Testis (tissue), 2 donors: ENCODE measurements at regions not wholly inside any gene's neighbourhood (a gene's known extent, or its start where the extent isn't known, plus 50 kb on each side); places are given as distances from the start of the nearest gene placed in this dataset.
"Not testable (repeated sequence)": the region's sequence is repeated elsewhere in the genome, so short reads cannot be mapped to it uniquely, and the experiment has no call there.

ENCODE experiments used
- DNase-seq: peaks from one replicate; pipeline ENCODE4 v3.0.0-alpha.2; 2019
- H3K27ac ChIP-seq, 2 donors: fragments of 200-600 bp; sonication (generic); one replicate each; pipeline ENCODE4 v1.5.1; 2019
- H3K27me3 ChIP-seq: fragments of 200-600 bp; sonication (generic); one replicate; pipeline ENCODE4 v1.5.1; 2019
- H3K36me3 ChIP-seq: fragments of 200-600 bp; sonication (generic); one replicate; pipeline ENCODE4 v1.5.1; 2017; ENCODE audit warnings: low read depth; ENCODE audit errors: missing control alignments
- H3K4me1 ChIP-seq: fragments of 200-600 bp; sonication (generic); one replicate; pipeline ENCODE4 v1.5.1; 2019
- H3K4me3 ChIP-seq, 2 donors: fragments of 200-600 bp; sonication (generic); one replicate each; pipeline ENCODE4 v1.5.1; 2017 to 2019
- H3K9me3 ChIP-seq: fragments of 200-600 bp; sonication (generic); one replicate; pipeline ENCODE4 v1.5.1; 2017
- CTCF ChIP-seq, 3 experiments: fragments of 450-650 bp in 2 of 3; fragments of 200-600 bp in 1 of 3; sonication (generic) in 1 of 3; IDR thresholded peaks; one replicate each; pipeline ENCODE4 v1.5.1; 2016 to 2019; ENCODE audit warnings: antibody characterized with exemption in 3 of 3, mild to moderate bottlenecking in 2 of 3, moderate library complexity in 1 of 3
- POLR2A ChIP-seq: fragments of 450-650 bp; IDR thresholded peaks from one replicate; pipeline ENCODE4 v1.6.1; 2017; ENCODE audit warnings: antibody characterized with exemption, mild to moderate bottlenecking, moderate library complexity
- WGBS, 2 donors: methylation state at CpG; one replicate each; pipeline ENCODE4 v1.1.5; 2018; 5-methylcytosine and 5-hydroxymethylcytosine counted together
- intact Hi-C: fragments of 100-400 bp; cut with DNase I; formaldehyde crosslinking; loops from one replicate; pipeline ENCODE4 v1.15.1; 2023; ENCODE audit warnings: low total_unique reads

GRCh38 chr6:19602434-19603013 lies 234.6 kb upstream of the ID4 start:
- intact Hi-C loops: no loop called here
- Histone ChIP-seq H3K36me3 (no peaks in the 10 kb centered on the region), H3K27ac (no peak overlapping the region), H3K27me3 (no peaks in the 10 kb centered on the region), H3K4me1 (no peaks in the 10 kb centered on the region), H3K9me3 (no peaks in the 10 kb centered on the region), H3K4me3 (no peak overlapping the region)
- TF ChIP-seq CTCF (IDR thresholded peaks at IDR 0.05) (no peak), POLR2A (no peak)
- WGBS, 2 donors: 80 to 86% methylated on average over 2 of the region's 2 CpGs
- DNase-seq: no peak

- intact Hi-C loops: no loop called here
- Histone ChIP-seq H3K4me1 (no peaks in the 10 kb centered on the region), H3K9me3 (no peaks in the 10 kb centered on the region), H3K27me3 (no peaks in the 10 kb centered on the region), H3K4me3 (no peak overlapping the region), H3K27ac (no peak overlapping the region), H3K36me3 (no peaks in the 10 kb centered on the region)
- WGBS, 2 donors: 42 to 58% methylated on average over 1 of the region's 1 CpG
- TF ChIP-seq POLR2A: no peak
- no peak for TF ChIP-seq CTCF (IDR thresholded peaks at IDR 0.05)
- no peak for DNase-seq
Measured at GRCh38 chr6:19603721-19604120, 233.4 kb upstream of the ID4 start.

GRCh38 chr6:19605624-19606023 lies 231.5 kb upstream of the ID4 start:
- no peaks in the 10 kb centered on the region for H3K4me1 ChIP-seq
- TF ChIP-seq POLR2A: no peak
- no peak for TF ChIP-seq CTCF (IDR thresholded peaks at IDR 0.05)
- no peak for DNase-seq
- intact Hi-C loops: no loop called here
- no peak overlapping the region for H3K27ac ChIP-seq
- WGBS, 2 donors: 74 to 80% methylated on average over 4 to 6 of the region's 6 CpGs
- H3K4me3 ChIP-seq: no peak overlapping the region
- no peaks in the 10 kb centered on the region for H3K36me3 ChIP-seq
- H3K27me3 ChIP-seq: no peaks in the 10 kb centered on the region
- H3K9me3 ChIP-seq: no peaks in the 10 kb centered on the region

- 78 to 90% methylated on average over 1 of the region's 1 CpG for WGBS, 2 donors
- Histone ChIP-seq H3K27me3 (no peaks in the 10 kb centered on the region), H3K4me3 (no peak overlapping the region), H3K9me3 (no peaks in the 10 kb centered on the region), H3K4me1 (no peaks in the 10 kb centered on the region), H3K27ac (no peak overlapping the region), H3K36me3 (no peaks in the 10 kb centered on the region)
- intact Hi-C loops: no loop called here
- TF ChIP-seq POLR2A (no peak), CTCF (IDR thresholded peaks at IDR 0.05) (no peak)
- no peak for DNase-seq
Measured at GRCh38 chr6:19608546-19608945, 228.6 kb upstream of the ID4 start.

- TF ChIP-seq POLR2A (no peak), CTCF (IDR thresholded peaks at IDR 0.05) (no peak)
- no peaks in the 10 kb centered on the region for H3K4me1 ChIP-seq
- WGBS, 2 donors: 90 to 91% methylated on average over 5 of the region's 5 CpGs
- intact Hi-C loops: no loop called here
- no peak overlapping the region for H3K27ac ChIP-seq
- no peaks in the 10 kb centered on the region for H3K9me3 ChIP-seq
- no peaks in the 10 kb centered on the region for H3K27me3 ChIP-seq
- no peak overlapping the region for H3K4me3 ChIP-seq
- no peak for DNase-seq
- H3K36me3 ChIP-seq: no peaks in the 10 kb centered on the region
Measured at GRCh38 chr6:19609972-19610641, 227.1 kb upstream of the ID4 start.

- WGBS, 2 donors: 81 to 87% methylated on average over 20 to 27 of the region's 27 CpGs
- H3K4me1 ChIP-seq: not testable (repeated sequence)
Measured at GRCh38 chr6:19612672-19613466, 224.3 kb upstream of the ID4 start.

More at GRCh38 chr6:19612672-19613466, 224.3 kb upstream of the ID4 start:
- H3K9me3 ChIP-seq, H3K27ac ChIP-seq, intact Hi-C loops, H3K27me3 ChIP-seq, H3K36me3 ChIP-seq: not testable (repeated sequence)
- peak; percentile 43 for DNase-seq
- H3K4me3 ChIP-seq: peak overlapping the region in 1 of 2 donors; percentile 39
